ENCODE measurements at regions not wholly inside any gene's neighbourhood (a gene's known extent, or its start where the extent isn't known, plus 50 kb on each side); places are given as distances from the start of the nearest gene placed in this dataset.

DNA sequence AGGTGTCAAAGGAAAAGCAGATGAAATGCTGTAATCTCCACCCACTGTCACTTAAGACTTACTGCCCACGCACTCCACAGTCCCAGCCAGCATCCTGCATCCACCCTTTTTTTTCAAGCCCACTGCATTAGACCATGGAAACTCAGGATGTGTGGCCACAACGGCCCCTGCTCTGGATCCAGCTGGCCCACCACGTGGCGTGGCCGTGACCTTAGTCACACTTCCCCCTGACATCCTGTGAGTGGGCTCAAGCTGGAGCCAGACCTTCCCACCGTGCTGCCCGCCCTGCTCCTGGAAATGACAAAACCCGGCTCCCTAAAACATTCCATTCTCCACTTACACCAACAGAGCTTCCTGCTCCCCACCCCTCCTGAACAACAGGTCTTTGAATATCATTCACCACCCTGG is 588.3 kb upstream of the DIPK2B start:
- TF ChIP-seq, protein P1, sequence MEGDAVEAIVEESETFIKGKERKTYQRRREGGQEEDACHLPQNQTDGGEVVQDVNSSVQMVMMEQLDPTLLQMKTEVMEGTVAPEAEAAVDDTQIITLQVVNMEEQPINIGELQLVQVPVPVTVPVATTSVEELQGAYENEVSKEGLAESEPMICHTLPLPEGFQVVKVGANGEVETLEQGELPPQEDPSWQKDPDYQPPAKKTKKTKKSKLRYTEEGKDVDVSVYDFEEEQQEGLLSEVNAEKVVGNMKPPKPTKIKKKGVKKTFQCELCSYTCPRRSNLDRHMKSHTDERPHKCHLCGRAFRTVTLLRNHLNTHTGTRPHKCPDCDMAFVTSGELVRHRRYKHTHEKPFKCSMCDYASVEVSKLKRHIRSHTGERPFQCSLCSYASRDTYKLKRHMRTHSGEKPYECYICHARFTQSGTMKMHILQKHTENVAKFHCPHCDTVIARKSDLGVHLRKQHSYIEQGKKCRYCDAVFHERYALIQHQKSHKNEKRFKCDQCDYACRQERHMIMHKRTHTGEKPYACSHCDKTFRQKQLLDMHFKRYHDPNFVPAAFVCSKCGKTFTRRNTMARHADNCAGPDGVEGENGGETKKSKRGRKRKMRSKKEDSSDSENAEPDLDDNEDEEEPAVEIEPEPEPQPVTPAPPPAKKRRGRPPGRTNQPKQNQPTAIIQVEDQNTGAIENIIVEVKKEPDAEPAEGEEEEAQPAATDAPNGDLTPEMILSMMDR (conservative IDR thresholded peaks at IDR 0.05; ENCODE audit: control insufficient read depth, insufficient read depth, low read depth, low read length), result no peak
- DNase-seq (ENCODE audit: low read depth), result peak; percentile 78
- H3K4me3 ChIP-seq (ENCODE audit: control insufficient read depth, low read depth, low read length), result no peak overlapping the region

DNA sequence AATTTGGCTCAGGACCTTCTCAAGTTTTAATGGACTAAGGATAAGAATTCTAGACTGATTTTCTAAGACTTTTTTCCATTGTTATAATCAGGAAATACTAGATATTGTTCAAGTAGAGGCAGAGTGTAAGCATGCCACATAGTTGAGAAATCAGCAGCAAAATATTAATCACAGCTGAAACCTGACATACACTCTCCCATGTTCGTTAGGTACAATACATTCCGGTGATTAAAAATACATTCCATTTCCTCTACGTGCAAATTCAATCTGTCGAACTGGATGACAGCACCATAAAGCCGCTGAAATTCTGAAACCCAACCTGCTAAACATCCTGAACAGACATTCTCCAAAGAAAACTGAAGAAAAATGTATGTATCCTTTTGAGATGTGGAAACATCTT is 587.6 kb upstream of the DIPK2B start:
- DNase-seq (ENCODE audit: low read depth), result no peak
- no peak overlapping the region for H3K4me3 ChIP-seq (ENCODE audit: control insufficient read depth, low read depth, low read length)

DNA sequence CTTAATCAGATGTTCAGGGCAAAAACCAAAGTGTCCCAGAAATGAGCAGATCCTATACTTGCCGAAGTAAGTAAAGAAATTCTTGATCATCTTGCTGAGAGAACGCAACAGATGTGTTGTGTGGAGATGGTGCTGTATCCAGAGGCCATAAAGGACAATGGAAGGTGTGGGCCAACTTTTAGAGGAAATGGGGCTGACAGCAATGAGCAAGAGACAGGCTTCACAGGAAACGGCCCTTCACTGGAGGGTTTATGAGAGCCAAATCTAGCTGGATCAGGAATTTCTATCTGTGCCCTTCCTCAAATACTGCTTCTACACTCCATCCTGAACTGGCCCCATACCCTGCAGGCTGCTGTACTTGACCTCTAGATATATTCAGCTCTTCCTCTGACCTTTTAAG is 583.9 kb upstream of the DIPK2B start:
- no peak overlapping the region for H3K4me3 ChIP-seq (ENCODE audit: control insufficient read depth, low read depth, low read length)
- DNase-seq (ENCODE audit: low read depth), result no peak
- TF ChIP-seq, protein P1 (conservative IDR thresholded peaks at IDR 0.05; ENCODE audit: control insufficient read depth, insufficient read depth, low read depth, low read length), result no peak

More for the DNA sequence above, 587.6 kb upstream of the DIPK2B start:
- TF ChIP-seq, protein P1 (conservative IDR thresholded peaks at IDR 0.05; ENCODE audit: control insufficient read depth, insufficient read depth, low read depth, low read length), result no peak

DNA sequence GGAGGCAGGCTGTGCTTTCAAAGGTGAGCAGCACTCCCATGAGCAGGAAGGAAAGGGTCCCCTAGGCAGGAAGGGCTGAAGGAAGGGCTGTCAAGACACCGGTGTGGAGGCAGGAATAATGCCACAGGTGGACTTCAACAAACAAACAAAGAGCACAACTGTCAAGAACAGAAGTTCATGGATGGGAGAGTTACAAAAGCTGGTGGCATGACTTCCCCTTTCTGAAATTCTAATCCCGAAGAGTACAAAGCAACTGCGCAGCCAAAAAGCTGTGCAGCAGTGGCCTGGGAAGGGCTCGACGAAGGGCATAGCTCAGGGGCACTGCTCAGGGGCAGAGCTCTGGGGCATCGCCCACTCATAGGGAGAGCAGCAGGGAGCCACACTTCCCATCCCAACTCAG is 582.3 kb upstream of the DIPK2B start:
- DNase-seq (ENCODE audit: low read depth), result no peak
- TF ChIP-seq, protein P1 (conservative IDR thresholded peaks at IDR 0.05; ENCODE audit: control insufficient read depth, insufficient read depth, low read depth, low read length), result no peak
- no peak overlapping the region for H3K4me3 ChIP-seq (ENCODE audit: control insufficient read depth, low read depth, low read length)

DNA sequence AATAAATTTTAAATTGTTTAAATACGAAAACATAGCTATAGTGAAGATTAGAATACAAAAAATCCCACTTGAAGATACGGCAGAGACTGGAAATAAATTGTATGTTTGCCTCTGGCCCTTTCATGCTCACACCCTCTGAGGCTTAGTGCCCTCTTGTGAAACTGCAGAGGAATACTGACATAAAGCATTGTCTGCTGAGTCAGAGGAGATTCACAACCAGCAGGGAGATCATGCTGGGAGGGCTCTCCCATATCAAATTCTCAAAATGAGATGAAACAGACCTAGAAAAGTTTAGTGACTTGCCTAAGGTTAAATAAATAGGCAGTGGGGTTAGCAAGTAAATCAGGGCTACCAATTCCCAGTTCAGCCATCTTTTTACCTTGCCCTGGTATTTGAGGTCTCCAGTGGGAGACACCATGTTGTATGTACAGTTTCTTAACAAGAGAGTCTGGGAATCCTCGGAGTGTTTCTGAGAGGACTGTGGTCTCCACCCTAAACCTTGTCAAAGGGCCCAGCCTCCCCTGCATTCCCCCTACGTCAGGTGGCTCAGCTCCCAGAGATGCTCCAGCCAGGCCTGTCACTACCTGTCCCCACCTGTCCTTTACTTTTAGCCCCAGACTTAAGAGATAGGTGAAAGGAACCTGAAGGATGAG is 581.4 kb upstream of the DIPK2B start:
- DNase-seq (ENCODE audit: low read depth), result peak; percentile 86
- no peak overlapping the region for H3K4me3 ChIP-seq (ENCODE audit: control insufficient read depth, low read depth, low read length)
- TF ChIP-seq, protein P1 (conservative IDR thresholded peaks at IDR 0.05; ENCODE audit: control insufficient read depth, insufficient read depth, low read depth, low read length), result peak; percentile 35

DNA sequence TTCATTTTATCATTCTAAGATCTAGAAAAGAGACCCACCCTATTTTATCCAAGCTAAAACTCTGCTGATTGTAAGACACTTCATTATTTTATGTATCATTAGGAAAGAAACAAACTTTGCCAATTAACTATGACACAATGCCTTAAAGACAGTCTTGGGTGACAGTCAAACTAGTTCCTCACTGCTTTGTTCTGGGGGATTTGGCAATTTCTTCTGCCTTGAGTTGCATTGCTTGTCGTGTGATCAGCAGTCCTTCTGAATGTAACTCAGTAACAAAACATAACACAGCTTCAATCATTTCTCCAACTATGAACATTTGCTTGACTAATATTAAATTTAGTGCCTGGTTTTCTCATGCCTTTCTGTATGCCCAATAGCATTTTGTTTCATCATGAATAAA is 577.9 kb upstream of the DIPK2B start:
- H3K4me3 ChIP-seq (ENCODE audit: control insufficient read depth, low read depth, low read length), result no peak overlapping the region
- TF ChIP-seq, protein P1 (conservative IDR thresholded peaks at IDR 0.05; ENCODE audit: control insufficient read depth, insufficient read depth, low read depth, low read length), result no peak
- no peak for DNase-seq (ENCODE audit: low read depth)

DNA sequence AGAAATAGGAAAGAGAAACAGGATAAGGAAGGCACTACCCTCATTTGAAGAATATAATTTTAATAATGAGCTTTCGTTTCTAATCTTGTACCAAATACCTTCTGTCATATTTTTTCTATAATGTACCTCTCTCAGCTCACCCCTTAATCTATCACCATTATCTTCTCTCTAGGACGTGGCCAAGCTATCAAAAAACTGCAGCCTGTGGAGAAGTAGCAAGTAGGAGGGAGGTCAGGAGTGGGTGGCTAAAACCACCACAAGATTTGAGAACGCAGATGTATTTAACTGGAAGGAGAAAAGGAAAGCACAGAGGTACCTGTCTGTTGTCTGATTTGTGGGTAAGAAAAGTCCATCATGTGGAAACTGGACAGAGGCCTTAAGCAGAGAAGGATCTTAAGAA is 576.7 kb upstream of the DIPK2B start:
- DNase-seq (ENCODE audit: low read depth), result no peak
- TF ChIP-seq, protein P1 (conservative IDR thresholded peaks at IDR 0.05; ENCODE audit: control insufficient read depth, insufficient read depth, low read depth, low read length), result no peak
- no peak overlapping the region for H3K4me3 ChIP-seq (ENCODE audit: control insufficient read depth, low read depth, low read length)
